ENCODE measurements at regions not wholly inside any gene's neighbourhood (a gene's known extent, or its start where the extent isn't known, plus 50 kb on each side); places are given as distances from the start of the nearest gene placed in this dataset.

- ChIA-PET CTCF (no interaction called here), POLR2A (no interaction called here)
- Histone ChIP-seq H3K27ac (ENCODE audit: insufficient read depth, low read depth, low read length) (no peak overlapping the region), H3K4me2 (ENCODE audit: insufficient read depth, low read length) (no peak overlapping the region), H3K36me3 (ENCODE audit: control insufficient read depth in 2 of 2, extremely low read depth in 1 of 2, insufficient read depth in 2 of 2, low read length in 2 of 2) (no peaks in the 10 kb centered on the region), H3K27me3 (ENCODE audit: control insufficient read depth in 2 of 2, insufficient read depth in 2 of 2, low read length in 2 of 2) (peaks cover 0 to 2% of the 10 kb centered on the region in 2 experiments), H3K4me3 (replicated peaks in 1 of 3; ENCODE audit: insufficient read depth in 1 of 3, low read depth in 1 of 3, low read length in 3 of 3) (no peak overlapping the region), H3K9ac (replicated peaks; ENCODE audit: extremely low read depth, insufficient read depth, low read length) (no peak overlapping the region), H2AFZ (ENCODE audit: low read depth, low read length) (no peak overlapping the region), H4K20me1 (replicated peaks; ENCODE audit: control insufficient read depth, extremely low read depth, insufficient read depth, low read length) (no peaks in the 10 kb centered on the region), H3K79me2 (ENCODE audit: control insufficient read depth, insufficient read depth, low read length) (no peaks in the 10 kb centered on the region), H3K4me1 (ENCODE audit: control insufficient read depth, extremely low read depth, insufficient read depth, low read length) (no peaks in the 10 kb centered on the region), H3K9me1 (replicated peaks; ENCODE audit: control insufficient read depth, extremely low read depth, insufficient read depth, low read length) (no peaks in the 10 kb centered on the region), H3K9me3 (replicated peaks; ENCODE audit: control insufficient read depth, insufficient read depth, low read length) (no peaks in the 10 kb centered on the region)
- TF ChIP-seq EZH2 (IDR thresholded peaks at IDR 0.05; ENCODE audit: borderline replicate concordance, low read depth, low read length, severe bottlenecking) (no peak), JUN (IDR thresholded peaks at IDR 0.05; ENCODE audit: borderline replicate concordance, insufficient read depth, insufficient read length, low read depth) (no peak), FOS (IDR thresholded peaks at IDR 0.05; ENCODE audit: borderline replicate concordance, insufficient read depth, low read length) (no peak), MYC (IDR thresholded peaks at IDR 0.05; ENCODE audit: low read depth, low read length) (no peak), POLR2AphosphoS5 (IDR thresholded peaks at IDR 0.05; ENCODE audit: insufficient read depth, low read depth, low read length) (no peak), CTCF (IDR thresholded peaks at IDR 0.05; ENCODE audit: extremely low read depth in 1 of 2, insufficient read depth in 1 of 2, low read depth in 1 of 2, low read length in 2 of 2) (no peak), GATA2 (IDR thresholded peaks at IDR 0.05; ENCODE audit: insufficient read depth, insufficient read length, low read depth, low read length) (no peak), POLR2A (IDR thresholded peaks at IDR 0.05; ENCODE audit: low read depth, low read length) (no peak)
- TF ChIP-seq, protein P1, sequence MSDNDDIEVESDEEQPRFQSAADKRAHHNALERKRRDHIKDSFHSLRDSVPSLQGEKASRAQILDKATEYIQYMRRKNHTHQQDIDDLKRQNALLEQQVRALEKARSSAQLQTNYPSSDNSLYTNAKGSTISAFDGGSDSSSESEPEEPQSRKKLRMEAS (IDR thresholded peaks at IDR 0.05; ENCODE audit: insufficient read depth, insufficient read length) = no peak
- DNase-seq (ENCODE audit: low read depth, low spot score) (no peak), FAIRE-seq (no peak)
- BruUV-seq (replicated peaks) = no TSS peak
- intact Hi-C loops (cut with micrococcal nuclease) (no loop called here), dilution Hi-C loops (cut with MboI; ENCODE audit: extremely low pct_ligation_motif_present, low sequenced_read_pairs) (no loop called here)
Observed at GRCh38 chr9:105144841-105145240, 99.6 kb upstream of the SLC44A1 start.

Data from endothelial cell of umbilical vein (primary cell).